OCI-LY7 (cell line): ENCODE measurements at regions not wholly inside any gene's neighbourhood (a gene's known extent, or its start where the extent isn't known, plus 50 kb on each side); places are given as distances from the start of the nearest gene placed in this dataset.

Experiments
- BruUV-seq: library from RNA; stranded (reverse); fragments of 400-500 nt; replicated peaks from 2 replicates; lab custom pipeline; 2021; lab: Mats Ljungman, UMichigan
- CTCF ChIA-PET: fragments of 300-600 bp; sonication (Branson Sonifier 250); formaldehyde crosslinking; loops from one replicate; lab custom pipeline; 2022; ENCODE audit warnings: antibody characterized with exemption; ENCODE audit not compliant: unreplicated experiment; lab: Charles Lee
- POLR2A ChIA-PET: fragments of 300-600 bp; sonication (Branson Sonifier 250); formaldehyde crosslinking; loops from one replicate; lab custom pipeline; 2022; ENCODE audit warnings: antibody characterized with exemption; lab: Charles Lee
- DNase-seq: peaks from one replicate; pipeline ENCODE4 v3.0.0-alpha.2; 2015; ENCODE audit warnings: low spot score
- H2AFZ ChIP-seq: fragments of 200-600 bp; sonication (generic), shearing (Covaris generic); 2 replicates; pipeline ENCODE4 v1.6.1; 2014; ENCODE audit warnings: mild to moderate bottlenecking, antibody characterized with exemption, low read length, moderate library complexity
- H3K27ac ChIP-seq: fragments of 200-600 bp; sonication (generic); 2 replicates; pipeline ENCODE4 v1.5.1; 2014; ENCODE audit warnings: mixed run types, low read depth, mild to moderate bottlenecking, moderate library complexity, low read length, inconsistent platforms; ENCODE audit not compliant: poor library complexity, severe bottlenecking
- H3K36me3 ChIP-seq: fragments of 200-600 bp; sonication (generic); 2 replicates; pipeline ENCODE4 v1.6.1; 2014; ENCODE audit warnings: mild to moderate bottlenecking, antibody characterized with exemption, low read length, moderate library complexity, mixed read lengths; ENCODE audit not compliant: insufficient read depth
- H3K4me1 ChIP-seq: fragments of 200-600 bp; sonication (generic); 2 replicates; pipeline ENCODE4 v1.5.1; 2014; ENCODE audit warnings: mild to moderate bottlenecking, low read length; ENCODE audit not compliant: insufficient read depth, poor library complexity, severe bottlenecking
- H3K4me2 ChIP-seq: fragments of 200-600 bp; sonication (generic); 2 replicates; pipeline ENCODE4 v1.6.1; 2014; ENCODE audit warnings: mild to moderate bottlenecking, low read length
- H3K4me3 ChIP-seq: fragments of 200-600 bp; sonication (generic); 2 replicates; pipeline ENCODE4 v1.5.1; 2014; ENCODE audit warnings: mild to moderate bottlenecking, low read depth, low read length; ENCODE audit not compliant: poor library complexity, severe bottlenecking
- H3K79me2 ChIP-seq: fragments of 200-600 bp; sonication (generic); 2 replicates; pipeline ENCODE4 v1.6.1; 2016; ENCODE audit warnings: low read depth, mild to moderate bottlenecking, low read length, moderate library complexity, mixed read lengths; ENCODE audit not compliant: insufficient read depth
- H3K9me2 ChIP-seq: fragments of 200-600 bp; sonication (generic); 2 replicates; pipeline ENCODE4 v1.6.1; 2016; ENCODE audit warnings: mild to moderate bottlenecking, low read length, mixed read lengths; ENCODE audit not compliant: insufficient read depth
- H3K9me3 ChIP-seq: fragments of 200-600 bp; sonication (generic); 2 replicates; pipeline ENCODE4 v1.6.1; 2014; ENCODE audit warnings: mild to moderate bottlenecking, mixed run types, low read length, mixed read lengths
- H4K20me1 ChIP-seq: fragments of 200-600 bp; sonication (generic); 2 replicates; pipeline ENCODE4 v1.6.1; 2014; ENCODE audit warnings: mild to moderate bottlenecking, antibody characterized with exemption, low read length, moderate library complexity, mixed read lengths; ENCODE audit not compliant: insufficient read depth
- EZH2phosphoT487 ChIP-seq: fragments of 200-600 bp; sonication (generic); IDR thresholded peaks from 2 replicates; pipeline ENCODE4 v1.6.1; 2018; ENCODE audit warnings: low read depth, borderline replicate concordance, mild to moderate bottlenecking, mixed run types, antibody characterized with exemption, low read length, moderate library complexity, mixed read lengths
- intact Hi-C: fragments of 100-400 bp; cut with micrococcal nuclease; formaldehyde crosslinking; loops from one replicate; pipeline ENCODE4 v1.10.0; 2022; ENCODE audit not compliant: unreplicated experiment
- TF ChIP-seq, protein P1 (sequence below): fragments of 200-600 bp; sonication (generic); conservative IDR thresholded peaks from 2 replicates; pipeline ENCODE4 v1.5.1; 2014; ENCODE audit warnings: mild to moderate bottlenecking, antibody characterized with exemption, low read length, moderate library complexity, mixed read lengths

DNA sequence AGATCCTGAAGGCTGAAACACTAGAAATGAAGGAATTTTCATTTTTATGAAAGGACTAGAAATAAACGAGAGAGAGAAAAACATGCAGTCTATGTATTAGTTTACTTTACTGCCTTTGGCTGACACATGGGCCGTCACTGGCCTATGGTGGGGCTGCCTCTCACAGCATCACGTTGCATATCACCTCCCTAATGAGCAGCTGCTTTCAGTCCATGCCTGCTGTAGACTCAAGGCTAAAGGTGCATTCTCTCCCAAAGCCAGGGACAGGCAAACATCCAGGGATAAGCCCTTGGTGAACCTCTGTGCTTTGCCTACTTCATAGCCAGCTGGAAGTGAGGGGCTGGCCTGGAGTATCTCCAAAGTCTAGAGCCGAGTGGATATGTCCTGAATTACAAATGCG is 359.4 kb downstream of the GPAM start:
- no peaks in the 10 kb centered on the region for H3K4me1 ChIP-seq
- DNase-seq, result no peak
- no peaks in the 10 kb centered on the region for H3K9me2 ChIP-seq
- ChIA-PET CTCF (no interaction called here), POLR2A (no interaction called here)
- no peak for TF ChIP-seq EZH2phosphoT487
- TF ChIP-seq, protein P1, sequence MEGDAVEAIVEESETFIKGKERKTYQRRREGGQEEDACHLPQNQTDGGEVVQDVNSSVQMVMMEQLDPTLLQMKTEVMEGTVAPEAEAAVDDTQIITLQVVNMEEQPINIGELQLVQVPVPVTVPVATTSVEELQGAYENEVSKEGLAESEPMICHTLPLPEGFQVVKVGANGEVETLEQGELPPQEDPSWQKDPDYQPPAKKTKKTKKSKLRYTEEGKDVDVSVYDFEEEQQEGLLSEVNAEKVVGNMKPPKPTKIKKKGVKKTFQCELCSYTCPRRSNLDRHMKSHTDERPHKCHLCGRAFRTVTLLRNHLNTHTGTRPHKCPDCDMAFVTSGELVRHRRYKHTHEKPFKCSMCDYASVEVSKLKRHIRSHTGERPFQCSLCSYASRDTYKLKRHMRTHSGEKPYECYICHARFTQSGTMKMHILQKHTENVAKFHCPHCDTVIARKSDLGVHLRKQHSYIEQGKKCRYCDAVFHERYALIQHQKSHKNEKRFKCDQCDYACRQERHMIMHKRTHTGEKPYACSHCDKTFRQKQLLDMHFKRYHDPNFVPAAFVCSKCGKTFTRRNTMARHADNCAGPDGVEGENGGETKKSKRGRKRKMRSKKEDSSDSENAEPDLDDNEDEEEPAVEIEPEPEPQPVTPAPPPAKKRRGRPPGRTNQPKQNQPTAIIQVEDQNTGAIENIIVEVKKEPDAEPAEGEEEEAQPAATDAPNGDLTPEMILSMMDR, result no peak
- intact Hi-C loops, result no loop called here
- no peak overlapping the region for H3K27ac ChIP-seq
- no peak overlapping the region for H3K4me3 ChIP-seq
- H2AFZ ChIP-seq, result no peak overlapping the region
- H3K79me2 ChIP-seq, result no peaks in the 10 kb centered on the region
- no TSS peak for BruUV-seq
- H4K20me1 ChIP-seq, result no peaks in the 10 kb centered on the region
- H3K9me3 ChIP-seq, result no peaks in the 10 kb centered on the region
- H3K4me2 ChIP-seq, result no peak overlapping the region
- H3K36me3 ChIP-seq, result no peaks in the 10 kb centered on the region

DNA sequence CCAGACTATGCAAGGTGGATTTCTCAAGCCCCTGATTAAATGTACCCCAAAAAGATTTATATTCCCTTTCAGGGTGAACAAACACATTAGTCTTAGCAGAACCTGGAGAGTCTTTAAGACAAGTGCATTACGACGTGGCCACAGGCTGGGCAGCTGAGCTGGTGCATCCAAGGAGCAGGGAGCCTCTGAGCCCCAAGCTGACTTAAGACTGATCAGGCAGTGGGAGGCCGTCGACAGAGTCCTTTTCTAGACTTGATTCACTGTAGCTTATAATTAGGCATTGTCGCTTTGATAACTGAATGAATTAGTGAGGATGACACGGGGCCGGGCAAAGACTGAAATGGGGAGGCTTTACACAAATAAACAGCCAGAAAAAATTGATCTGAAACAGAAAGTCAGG is 353.2 kb downstream of the GPAM start:
- Histone ChIP-seq H3K4me2 (no peak overlapping the region), H3K9me2 (no peaks in the 10 kb centered on the region), H3K36me3 (no peaks in the 10 kb centered on the region), H4K20me1 (no peaks in the 10 kb centered on the region), H2AFZ (no peak overlapping the region), H3K9me3 (no peaks in the 10 kb centered on the region), H3K4me3 (no peak overlapping the region), H3K27ac (no peak overlapping the region), H3K4me1 (no peaks in the 10 kb centered on the region), H3K79me2 (no peaks in the 10 kb centered on the region)
- intact Hi-C loops, result no loop called here
- POLR2A ChIA-PET, result interaction anchor here (0.6 kb wide), 1 partner anchor 47 kb away, joined by 6 read pairs; no protein-coding TSS in a partner anchor
- no peak for TF ChIP-seq EZH2phosphoT487
- TF ChIP-seq, protein P1, result no peak
- CTCF ChIA-PET, result no interaction called here
- DNase-seq, result no peak
- no TSS peak for BruUV-seq

DNA sequence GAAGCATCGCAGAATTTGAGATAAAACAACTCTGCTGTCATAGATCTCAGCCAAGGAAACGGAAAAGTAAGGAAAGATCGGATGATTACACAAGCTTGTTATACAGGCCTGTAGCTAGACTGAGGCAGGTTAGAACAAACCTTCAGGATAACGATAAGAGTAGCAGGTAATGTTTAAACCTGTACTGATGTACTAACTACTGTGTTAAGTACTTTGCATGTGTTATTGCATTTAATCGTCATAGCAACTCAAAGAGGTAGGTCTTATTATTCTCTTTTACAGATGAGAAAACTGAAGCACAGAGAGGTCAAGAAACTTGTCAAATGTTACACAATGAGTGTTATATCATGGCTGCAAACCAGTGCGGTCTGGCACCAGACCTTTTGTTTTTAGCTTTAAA is 352.5 kb downstream of the GPAM start:
- no peak overlapping the region for H3K27ac ChIP-seq
- H3K36me3 ChIP-seq, result no peaks in the 10 kb centered on the region
- TF ChIP-seq, protein P1, result no peak
- no peak for TF ChIP-seq EZH2phosphoT487
- no peaks in the 10 kb centered on the region for H3K4me1 ChIP-seq
- POLR2A ChIA-PET, result interaction anchor here (0.6 to 0.8 kb wide), 2 partner anchors 47 to 348 kb away, joined by 4 to 6 read pairs; no protein-coding TSS in a partner anchor
- H3K4me2 ChIP-seq, result no peak overlapping the region
- CTCF ChIA-PET, result no interaction called here
- H2AFZ ChIP-seq, result no peak overlapping the region
- H3K9me2 ChIP-seq, result no peaks in the 10 kb centered on the region
- intact Hi-C loops, result no loop called here
- DNase-seq, result no peak
- no peaks in the 10 kb centered on the region for H3K79me2 ChIP-seq
- H4K20me1 ChIP-seq, result no peaks in the 10 kb centered on the region
- no peak overlapping the region for H3K4me3 ChIP-seq
- no TSS peak for BruUV-seq
- H3K9me3 ChIP-seq, result no peaks in the 10 kb centered on the region
